HEK293 (cell line): ENCODE measurements at regions not wholly inside any gene's neighbourhood (a gene's known extent, or its start where the extent isn't known, plus 50 kb on each side); places are given as distances from the start of the nearest gene placed in this dataset.

Source experiments
- CTCF ChIA-PET: fragments of 350-600 bp; formaldehyde crosslinking; extraction: SDS; loops from one replicate; lab custom pipeline; 2021; ENCODE audit warnings: antibody characterized with exemption; lab: Yijun Ruan, JAX
- POLR2A ChIA-PET: fragments of 300-600 bp; formaldehyde crosslinking; extraction: SDS; loops from one replicate; lab custom pipeline; 2020; ENCODE audit warnings: antibody characterized with exemption, inconsistent platforms; lab: Yijun Ruan, JAX
- H3K27ac ChIP-seq: fragments of 200-500 bp; sonication (Bioruptor generic); 2 replicates; pipeline ENCODE4 v1.5.1; 2014; ENCODE audit warnings: low read depth, low read length, control low read depth, inconsistent platforms; ENCODE audit errors: extremely low read depth
- H3K36me3 ChIP-seq, 2 experiments: fragments of 200-500 bp in 1 of 2; sonication (Bioruptor generic) in 1 of 2; 1 replicate in 1 of 2; 2 replicates in 1 of 2; pipeline ENCODE4 v1.5.1; 2014 to 2017; ENCODE audit warnings: inconsistent platforms in 2 of 2, low read length in 2 of 2; ENCODE audit not compliant: control insufficient read depth in 2 of 2, insufficient read depth in 1 of 2
- H3K4me1 ChIP-seq: fragments of 200-500 bp; sonication (Bioruptor generic); 2 replicates; pipeline ENCODE4 v1.5.1; 2014; ENCODE audit warnings: mild to moderate bottlenecking, low read length, inconsistent platforms; ENCODE audit not compliant: control insufficient read depth, insufficient read depth
- H3K4me3 ChIP-seq: 2 replicates; pipeline ENCODE4 v1.5.1; 2011; ENCODE audit warnings: low read depth, mild to moderate bottlenecking, control low read depth, low read length, moderate library complexity
- H3K9me3 ChIP-seq: fragments of 200-500 bp; sonication (Bioruptor generic); 2 replicates; pipeline ENCODE4 v1.5.1; 2014; ENCODE audit warnings: low read depth, low read length, inconsistent platforms; ENCODE audit not compliant: control insufficient read depth, insufficient read depth
- BCL11B ChIP-seq: fragments of 450-650 bp; formaldehyde crosslinking; IDR thresholded peaks from 2 replicates; pipeline ENCODE4 v1.5.1; 2016; ENCODE audit warnings: low read depth, missing biosample characterization, missing genetic modification characterization
- SALL2 ChIP-seq: fragments of 450-650 bp; formaldehyde crosslinking; IDR thresholded peaks from 2 replicates; pipeline ENCODE4 v1.5.0; 2017; ENCODE audit warnings: missing biosample characterization, mild to moderate bottlenecking, missing genetic modification characterization, borderline replicate concordance
- SCRT1 ChIP-seq: fragments of 450-650 bp; formaldehyde crosslinking; IDR thresholded peaks from 2 replicates; pipeline ENCODE4 v1.5.1; 2016; ENCODE audit warnings: missing biosample characterization, missing genetic modification characterization, borderline replicate concordance
- SP7 ChIP-seq: fragments of 450-650 bp; formaldehyde crosslinking; IDR thresholded peaks from 2 replicates; pipeline ENCODE4 v1.5.1; 2016; ENCODE audit warnings: missing biosample characterization, missing genetic modification characterization
- ZBTB48 ChIP-seq: fragments of 450-650 bp; formaldehyde crosslinking; IDR thresholded peaks from 2 replicates; pipeline ENCODE4 v1.5.1; 2016; ENCODE audit warnings: missing biosample characterization, missing genetic modification characterization
- ZBTB7A ChIP-seq: fragments of 450-650 bp; formaldehyde crosslinking; IDR thresholded peaks from 2 replicates; pipeline ENCODE4 v1.5.1; 2016; ENCODE audit warnings: low read depth, missing biosample characterization, missing genetic modification characterization
- ZNF121 ChIP-seq: fragments of 450-650 bp; formaldehyde crosslinking; IDR thresholded peaks from 2 replicates; pipeline ENCODE4 v1.5.1; 2016; ENCODE audit warnings: missing biosample characterization, missing genetic modification characterization
- ZNF146 ChIP-seq: fragments of 450-650 bp; formaldehyde crosslinking; IDR thresholded peaks from 2 replicates; pipeline ENCODE4 v1.5.1; 2016; ENCODE audit warnings: missing biosample characterization, missing genetic modification characterization
- ZNF223 ChIP-seq: fragments of 450-650 bp; formaldehyde crosslinking; IDR thresholded peaks from 2 replicates; pipeline ENCODE4 v1.5.1; 2016; ENCODE audit warnings: missing biosample characterization, missing genetic modification characterization
- ZNF239 ChIP-seq: fragments of 450-650 bp; formaldehyde crosslinking; IDR thresholded peaks from 2 replicates; pipeline ENCODE4 v1.5.1; 2016; ENCODE audit warnings: missing biosample characterization, missing genetic modification characterization
- ZNF311 ChIP-seq: fragments of 450-650 bp; formaldehyde crosslinking; IDR thresholded peaks from 2 replicates; pipeline ENCODE4 v1.5.1; 2017; ENCODE audit warnings: missing biosample characterization, missing genetic modification characterization, borderline replicate concordance
- ZNF350 ChIP-seq: fragments of 450-650 bp; formaldehyde crosslinking; IDR thresholded peaks from 2 replicates; pipeline ENCODE4 v1.5.0; 2017; ENCODE audit warnings: missing biosample characterization, mild to moderate bottlenecking, missing genetic modification characterization
- ZNF354C ChIP-seq: fragments of 450-650 bp; formaldehyde crosslinking; IDR thresholded peaks from 2 replicates; pipeline ENCODE4 v1.5.1; 2016; ENCODE audit warnings: missing biosample characterization, missing genetic modification characterization, low read depth, borderline replicate concordance
- ZNF501 ChIP-seq: fragments of 450-650 bp; formaldehyde crosslinking; IDR thresholded peaks from 2 replicates; pipeline ENCODE4 v1.5.1; 2016; ENCODE audit warnings: missing biosample characterization, missing genetic modification characterization
- ZNF626 ChIP-seq: fragments of 450-650 bp; sonication (Bioruptor Pico); formaldehyde crosslinking; IDR thresholded peaks from 2 replicates; pipeline ENCODE4 v1.5.1; 2018; ENCODE audit warnings: missing biosample characterization, missing genetic modification characterization, inconsistent platforms
- ZNF629 ChIP-seq: fragments of 450-650 bp; formaldehyde crosslinking; IDR thresholded peaks from 2 replicates; pipeline ENCODE4 v1.5.1; 2017; ENCODE audit warnings: missing biosample characterization, missing genetic modification characterization
- ZNF768 ChIP-seq: fragments of 450-650 bp; formaldehyde crosslinking; IDR thresholded peaks from 2 replicates; pipeline ENCODE4 v1.5.1; 2018; ENCODE audit warnings: missing biosample characterization, mild to moderate bottlenecking, missing genetic modification characterization
- TF ChIP-seq, protein P1 (sequence below): fragments of 450-650 bp; formaldehyde crosslinking; IDR thresholded peaks from 2 replicates; pipeline ENCODE4 v1.5.1; 2016; ENCODE audit warnings: missing biosample characterization, missing genetic modification characterization, borderline replicate concordance
- TF ChIP-seq, protein P2 (sequence below): fragments of 450-650 bp; formaldehyde crosslinking; IDR thresholded peaks from 2 replicates; pipeline ENCODE4 v1.5.1; 2016; ENCODE audit warnings: missing biosample characterization, missing genetic modification characterization
- TF ChIP-seq, protein P3 (sequence below): fragments of 450-650 bp; formaldehyde crosslinking; IDR thresholded peaks from 2 replicates; pipeline ENCODE4 v1.5.1; 2016; ENCODE audit warnings: missing biosample characterization, missing genetic modification characterization
- TF ChIP-seq, protein P4 (sequence below): fragments of 450-650 bp; formaldehyde crosslinking; IDR thresholded peaks from 2 replicates; pipeline ENCODE4 v1.5.1; 2016; ENCODE audit warnings: missing biosample characterization, missing genetic modification characterization

DNA sequence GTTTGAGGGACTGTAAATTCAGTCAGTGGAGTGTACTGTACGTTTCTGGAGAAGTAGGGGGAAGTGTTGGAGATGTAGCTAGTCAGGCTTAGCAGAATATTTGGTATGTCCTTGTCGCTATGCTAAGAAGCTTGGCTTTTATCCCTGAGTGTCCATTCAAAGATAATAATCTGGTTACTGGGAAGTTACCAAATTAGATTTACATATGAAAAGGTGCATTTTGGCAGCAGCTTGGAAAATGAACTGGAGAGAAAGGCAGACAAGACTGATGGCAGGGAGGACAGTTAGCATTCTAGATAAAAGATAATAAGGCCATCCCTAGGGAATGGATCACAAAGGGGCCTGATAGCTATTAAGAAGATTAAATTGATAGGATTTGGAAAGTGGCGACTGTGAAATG, 58.7 kb downstream of the P2RY1 start:
- no peaks in the 10 kb centered on the region for H3K4me1 ChIP-seq
- H3K27ac ChIP-seq, result no peak overlapping the region
- H3K4me3 ChIP-seq, result no peak overlapping the region
- TF ChIP-seq, protein P1, sequence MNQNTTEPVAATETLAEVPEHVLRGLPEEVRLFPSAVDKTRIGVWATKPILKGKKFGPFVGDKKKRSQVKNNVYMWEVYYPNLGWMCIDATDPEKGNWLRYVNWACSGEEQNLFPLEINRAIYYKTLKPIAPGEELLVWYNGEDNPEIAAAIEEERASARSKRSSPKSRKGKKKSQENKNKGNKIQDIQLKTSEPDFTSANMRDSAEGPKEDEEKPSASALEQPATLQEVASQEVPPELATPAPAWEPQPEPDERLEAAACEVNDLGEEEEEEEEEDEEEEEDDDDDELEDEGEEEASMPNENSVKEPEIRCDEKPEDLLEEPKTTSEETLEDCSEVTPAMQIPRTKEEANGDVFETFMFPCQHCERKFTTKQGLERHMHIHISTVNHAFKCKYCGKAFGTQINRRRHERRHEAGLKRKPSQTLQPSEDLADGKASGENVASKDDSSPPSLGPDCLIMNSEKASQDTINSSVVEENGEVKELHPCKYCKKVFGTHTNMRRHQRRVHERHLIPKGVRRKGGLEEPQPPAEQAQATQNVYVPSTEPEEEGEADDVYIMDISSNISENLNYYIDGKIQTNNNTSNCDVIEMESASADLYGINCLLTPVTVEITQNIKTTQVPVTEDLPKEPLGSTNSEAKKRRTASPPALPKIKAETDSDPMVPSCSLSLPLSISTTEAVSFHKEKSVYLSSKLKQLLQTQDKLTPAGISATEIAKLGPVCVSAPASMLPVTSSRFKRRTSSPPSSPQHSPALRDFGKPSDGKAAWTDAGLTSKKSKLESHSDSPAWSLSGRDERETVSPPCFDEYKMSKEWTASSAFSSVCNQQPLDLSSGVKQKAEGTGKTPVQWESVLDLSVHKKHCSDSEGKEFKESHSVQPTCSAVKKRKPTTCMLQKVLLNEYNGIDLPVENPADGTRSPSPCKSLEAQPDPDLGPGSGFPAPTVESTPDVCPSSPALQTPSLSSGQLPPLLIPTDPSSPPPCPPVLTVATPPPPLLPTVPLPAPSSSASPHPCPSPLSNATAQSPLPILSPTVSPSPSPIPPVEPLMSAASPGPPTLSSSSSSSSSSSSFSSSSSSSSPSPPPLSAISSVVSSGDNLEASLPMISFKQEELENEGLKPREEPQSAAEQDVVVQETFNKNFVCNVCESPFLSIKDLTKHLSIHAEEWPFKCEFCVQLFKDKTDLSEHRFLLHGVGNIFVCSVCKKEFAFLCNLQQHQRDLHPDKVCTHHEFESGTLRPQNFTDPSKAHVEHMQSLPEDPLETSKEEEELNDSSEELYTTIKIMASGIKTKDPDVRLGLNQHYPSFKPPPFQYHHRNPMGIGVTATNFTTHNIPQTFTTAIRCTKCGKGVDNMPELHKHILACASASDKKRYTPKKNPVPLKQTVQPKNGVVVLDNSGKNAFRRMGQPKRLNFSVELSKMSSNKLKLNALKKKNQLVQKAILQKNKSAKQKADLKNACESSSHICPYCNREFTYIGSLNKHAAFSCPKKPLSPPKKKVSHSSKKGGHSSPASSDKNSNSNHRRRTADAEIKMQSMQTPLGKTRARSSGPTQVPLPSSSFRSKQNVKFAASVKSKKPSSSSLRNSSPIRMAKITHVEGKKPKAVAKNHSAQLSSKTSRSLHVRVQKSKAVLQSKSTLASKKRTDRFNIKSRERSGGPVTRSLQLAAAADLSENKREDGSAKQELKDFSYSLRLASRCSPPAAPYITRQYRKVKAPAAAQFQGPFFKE (tag by site-specific recombination), result no peak
- TF ChIP-seq ZNF626 (tag by site-specific recombination), result no peak
- no peak for TF ChIP-seq ZNF629 (tag by site-specific recombination)
- TF ChIP-seq ZNF223, result no peak
- no peak for TF ChIP-seq ZNF146 (tag by site-specific recombination)
- no peak for TF ChIP-seq SP7 (tag by site-specific recombination)
- no peak for TF ChIP-seq ZNF239 (tag by site-specific recombination)
- no peak for TF ChIP-seq ZNF121 (tag by site-specific recombination)
- TF ChIP-seq, protein P2, sequence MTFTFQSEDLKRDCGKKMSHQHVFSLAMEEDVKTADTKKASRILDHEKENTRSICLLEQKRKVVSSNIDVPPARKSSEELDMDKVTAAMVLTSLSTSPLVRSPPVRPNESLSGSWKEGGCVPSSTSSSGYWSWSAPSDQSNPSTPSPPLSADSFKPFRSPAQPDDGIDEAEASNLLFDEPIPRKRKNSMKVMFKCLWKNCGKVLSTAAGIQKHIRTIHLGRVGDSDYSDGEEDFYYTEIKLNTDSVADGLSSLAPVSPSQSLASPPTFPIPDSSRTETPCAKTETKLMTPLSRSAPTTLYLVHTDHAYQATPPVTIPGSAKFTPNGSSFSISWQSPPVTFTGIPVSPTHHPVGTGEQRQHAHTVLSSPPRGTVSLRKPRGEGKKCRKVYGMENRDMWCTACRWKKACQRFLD (tag by site-specific recombination), result no peak
- TF ChIP-seq SALL2, result no peak
- TF ChIP-seq BCL11B (tag by site-specific recombination), result no peak
- no peak for TF ChIP-seq ZNF501
- TF ChIP-seq ZNF350 (tag by site-specific recombination), result no peak
- no peak for TF ChIP-seq ZBTB48 (tag by site-specific recombination)
- H3K9me3 ChIP-seq, result no peaks in the 10 kb centered on the region
- H3K36me3 ChIP-seq, result no peaks in the 10 kb centered on the region
- CTCF ChIA-PET, result no interaction called here
- POLR2A ChIA-PET, result no interaction called here

DNA sequence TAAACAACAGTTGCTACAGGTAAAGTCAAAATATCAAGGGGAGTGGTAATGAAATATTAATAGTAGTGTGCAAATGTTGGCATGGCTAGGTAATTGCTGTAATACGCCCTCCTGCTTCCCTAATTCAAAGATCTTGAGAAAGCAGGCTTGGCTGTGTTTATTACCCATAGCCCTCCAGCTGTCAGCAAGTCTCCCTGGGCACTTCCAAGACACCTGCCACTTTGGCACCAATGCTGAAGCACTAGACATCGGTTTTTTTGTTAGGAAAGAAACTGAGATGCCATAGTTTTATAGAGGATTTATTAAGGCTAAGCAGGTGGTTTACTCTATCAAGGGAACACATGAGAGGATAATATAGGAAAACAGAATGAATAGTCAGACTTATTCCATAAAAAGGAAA, 64.4 kb downstream of the P2RY1 start:
- Histone ChIP-seq H3K36me3 (no peaks in the 10 kb centered on the region), H3K4me3 (no peak overlapping the region), H3K27ac (no peak overlapping the region), H3K4me1 (no peaks in the 10 kb centered on the region), H3K9me3 (no peaks in the 10 kb centered on the region)
- POLR2A ChIA-PET, result no interaction called here
- CTCF ChIA-PET, result no interaction called here
- TF ChIP-seq SCRT1 (tag by site-specific recombination) (no peak), ZBTB7A (tag by site-specific recombination) (no peak), ZNF768 (tag by site-specific recombination) (no peak), ZNF354C (tag by site-specific recombination) (no peak), ZNF311 (tag by site-specific recombination) (no peak)
- TF ChIP-seq, protein P3, sequence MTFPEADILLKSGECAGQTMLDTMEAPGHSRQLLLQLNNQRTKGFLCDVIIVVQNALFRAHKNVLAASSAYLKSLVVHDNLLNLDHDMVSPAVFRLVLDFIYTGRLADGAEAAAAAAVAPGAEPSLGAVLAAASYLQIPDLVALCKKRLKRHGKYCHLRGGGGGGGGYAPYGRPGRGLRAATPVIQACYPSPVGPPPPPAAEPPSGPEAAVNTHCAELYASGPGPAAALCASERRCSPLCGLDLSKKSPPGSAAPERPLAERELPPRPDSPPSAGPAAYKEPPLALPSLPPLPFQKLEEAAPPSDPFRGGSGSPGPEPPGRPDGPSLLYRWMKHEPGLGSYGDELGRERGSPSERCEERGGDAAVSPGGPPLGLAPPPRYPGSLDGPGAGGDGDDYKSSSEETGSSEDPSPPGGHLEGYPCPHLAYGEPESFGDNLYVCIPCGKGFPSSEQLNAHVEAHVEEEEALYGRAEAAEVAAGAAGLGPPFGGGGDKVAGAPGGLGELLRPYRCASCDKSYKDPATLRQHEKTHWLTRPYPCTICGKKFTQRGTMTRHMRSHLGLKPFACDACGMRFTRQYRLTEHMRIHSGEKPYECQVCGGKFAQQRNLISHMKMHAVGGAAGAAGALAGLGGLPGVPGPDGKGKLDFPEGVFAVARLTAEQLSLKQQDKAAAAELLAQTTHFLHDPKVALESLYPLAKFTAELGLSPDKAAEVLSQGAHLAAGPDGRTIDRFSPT, result no peak
- TF ChIP-seq, protein P4, sequence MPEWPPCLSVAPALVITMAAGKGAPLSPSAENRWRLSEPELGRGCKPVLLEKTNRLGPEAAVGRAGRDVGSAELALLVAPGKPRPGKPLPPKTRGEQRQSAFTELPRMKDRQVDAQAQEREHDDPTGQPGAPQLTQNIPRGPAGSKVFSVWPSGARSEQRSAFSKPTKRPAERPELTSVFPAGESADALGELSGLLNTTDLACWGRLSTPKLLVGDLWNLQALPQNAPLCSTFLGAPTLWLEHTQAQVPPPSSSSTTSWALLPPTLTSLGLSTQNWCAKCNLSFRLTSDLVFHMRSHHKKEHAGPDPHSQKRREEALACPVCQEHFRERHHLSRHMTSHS, result no peak
